ENCODE measurements at regions not wholly inside any gene's neighbourhood (a gene's known extent, or its start where the extent isn't known, plus 50 kb on each side); places are given as distances from the start of the nearest gene placed in this dataset.

DNA sequence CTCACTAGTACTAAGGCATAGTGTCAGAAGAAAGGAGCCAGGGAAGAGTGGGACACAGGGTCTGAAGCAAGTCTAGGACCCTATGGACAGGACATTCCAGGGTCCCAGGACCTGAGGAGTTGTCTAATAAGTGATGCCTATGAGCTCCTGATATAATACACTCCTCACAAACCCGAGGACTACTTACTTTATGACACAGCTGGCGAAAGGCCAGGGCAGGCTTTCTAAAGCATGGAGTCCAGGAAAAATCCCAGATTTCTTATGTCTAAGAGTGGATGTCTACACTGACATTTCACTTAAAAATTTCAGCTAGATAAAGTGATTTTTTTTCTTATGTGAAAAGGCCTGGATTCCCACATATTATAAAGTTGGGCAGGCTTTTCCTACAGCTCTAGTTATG lies 502.2 kb upstream of the SETBP1 start:
- H3K4me3 ChIP-seq (ENCODE audit: low read depth, low read length): no peak overlapping the region
- TF ChIP-seq, protein P1, sequence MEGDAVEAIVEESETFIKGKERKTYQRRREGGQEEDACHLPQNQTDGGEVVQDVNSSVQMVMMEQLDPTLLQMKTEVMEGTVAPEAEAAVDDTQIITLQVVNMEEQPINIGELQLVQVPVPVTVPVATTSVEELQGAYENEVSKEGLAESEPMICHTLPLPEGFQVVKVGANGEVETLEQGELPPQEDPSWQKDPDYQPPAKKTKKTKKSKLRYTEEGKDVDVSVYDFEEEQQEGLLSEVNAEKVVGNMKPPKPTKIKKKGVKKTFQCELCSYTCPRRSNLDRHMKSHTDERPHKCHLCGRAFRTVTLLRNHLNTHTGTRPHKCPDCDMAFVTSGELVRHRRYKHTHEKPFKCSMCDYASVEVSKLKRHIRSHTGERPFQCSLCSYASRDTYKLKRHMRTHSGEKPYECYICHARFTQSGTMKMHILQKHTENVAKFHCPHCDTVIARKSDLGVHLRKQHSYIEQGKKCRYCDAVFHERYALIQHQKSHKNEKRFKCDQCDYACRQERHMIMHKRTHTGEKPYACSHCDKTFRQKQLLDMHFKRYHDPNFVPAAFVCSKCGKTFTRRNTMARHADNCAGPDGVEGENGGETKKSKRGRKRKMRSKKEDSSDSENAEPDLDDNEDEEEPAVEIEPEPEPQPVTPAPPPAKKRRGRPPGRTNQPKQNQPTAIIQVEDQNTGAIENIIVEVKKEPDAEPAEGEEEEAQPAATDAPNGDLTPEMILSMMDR (IDR thresholded peaks at IDR 0.05; ENCODE audit: low read depth, low read length): no peak

DNA sequence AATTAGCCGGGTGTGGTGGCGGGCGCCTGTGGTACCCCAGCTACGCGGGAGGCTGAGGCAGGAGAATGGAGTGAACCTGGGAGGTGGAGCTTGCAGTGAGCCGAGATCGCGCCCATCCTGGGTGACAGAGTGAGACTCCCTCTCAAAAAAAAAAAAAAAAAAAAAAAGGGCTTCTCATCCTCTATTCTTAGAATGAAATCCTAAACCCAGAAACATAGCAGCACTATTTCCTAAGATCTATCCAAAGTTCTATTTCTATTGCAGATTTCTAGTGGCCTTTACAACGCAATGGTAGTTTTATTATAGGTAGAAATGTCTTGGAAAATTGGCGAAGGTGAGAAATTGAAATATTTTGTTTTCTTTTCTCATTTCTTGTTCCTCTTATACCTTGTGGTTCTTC lies 501.0 kb upstream of the SETBP1 start:
- no peak overlapping the region for H3K4me3 ChIP-seq (ENCODE audit: low read depth, low read length)
- TF ChIP-seq, protein P1 (IDR thresholded peaks at IDR 0.05; ENCODE audit: low read depth, low read length): no peak

DNA sequence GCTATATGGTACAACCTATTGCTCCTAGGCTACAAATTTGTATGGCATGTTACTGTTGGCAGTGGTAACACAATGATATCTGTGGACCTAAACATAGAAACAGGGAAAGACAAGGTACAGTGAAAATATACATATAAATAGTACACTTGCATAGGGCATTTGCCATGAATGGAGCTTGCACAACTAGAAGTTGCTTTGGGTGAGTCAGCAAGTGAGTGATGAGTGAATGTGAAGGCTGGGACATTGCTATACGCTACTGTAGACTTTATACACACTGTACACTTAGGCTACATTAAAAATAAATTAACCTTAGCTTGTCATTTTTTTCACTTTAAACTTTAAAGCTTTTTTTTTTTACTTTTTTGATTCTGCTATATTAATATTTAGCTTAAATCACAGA lies 500.0 kb upstream of the SETBP1 start:
- no peak overlapping the region for H3K4me3 ChIP-seq (ENCODE audit: low read depth, low read length)
- TF ChIP-seq, protein P1 (IDR thresholded peaks at IDR 0.05; ENCODE audit: low read depth, low read length): no peak

DNA sequence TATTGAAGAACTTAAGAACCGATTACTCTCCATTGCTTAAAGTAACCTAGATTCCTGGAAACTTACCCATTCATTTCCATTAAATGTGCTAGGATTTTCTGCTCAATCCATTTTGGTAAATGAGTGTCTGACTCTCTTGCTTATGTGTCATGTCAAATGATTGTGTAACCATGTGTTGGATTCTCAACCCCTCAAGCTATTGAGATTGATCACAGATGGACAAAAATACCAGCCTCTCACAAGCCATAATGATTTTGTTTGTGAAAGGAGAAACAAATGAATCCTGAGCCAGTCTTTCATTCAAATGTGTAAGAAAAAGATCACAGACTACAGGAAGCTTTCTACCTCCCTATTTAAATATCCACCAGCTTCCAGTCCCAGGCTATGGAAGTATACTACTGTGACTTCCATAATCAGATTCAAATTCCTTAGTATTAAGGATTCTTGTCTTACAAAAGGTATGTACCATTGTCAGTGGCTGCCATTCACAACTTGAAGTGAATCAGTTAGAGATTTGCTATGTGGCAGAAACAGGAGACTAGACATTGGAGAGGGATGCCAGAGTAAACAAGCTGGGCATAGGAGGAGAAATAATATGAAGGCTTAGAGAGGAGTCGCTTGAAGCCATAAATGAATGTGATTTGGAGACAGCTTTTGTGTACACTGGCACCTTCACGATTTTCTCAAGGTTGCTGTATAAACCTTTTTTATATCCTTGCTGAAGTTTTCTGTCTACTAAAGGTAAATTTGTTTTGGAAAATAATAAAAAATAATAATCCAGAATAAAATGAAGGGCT lies 498.5 kb upstream of the SETBP1 start:
- H3K4me3 ChIP-seq (ENCODE audit: low read depth, low read length): no peak overlapping the region
- TF ChIP-seq, protein P1 (IDR thresholded peaks at IDR 0.05; ENCODE audit: low read depth, low read length): no peak

DNA sequence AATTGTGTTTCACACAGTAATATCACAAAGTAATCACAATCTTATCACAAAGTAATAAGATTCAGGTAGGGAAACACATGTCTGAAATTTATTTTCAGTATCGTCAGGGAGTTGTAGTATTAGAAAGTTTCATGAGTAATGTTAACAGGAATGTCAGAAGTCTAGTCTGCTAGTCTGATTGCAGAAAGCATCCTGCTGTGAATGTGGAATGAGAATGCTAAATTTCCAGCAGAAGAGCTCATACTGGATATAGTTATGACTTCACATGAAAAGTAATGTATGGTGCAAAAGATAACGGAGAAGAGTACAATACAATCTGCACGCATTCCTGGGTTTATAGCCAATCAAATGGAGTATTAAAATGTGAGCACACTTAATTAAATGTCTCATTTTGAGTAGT lies 494.7 kb upstream of the SETBP1 start:
- TF ChIP-seq, protein P1 (IDR thresholded peaks at IDR 0.05; ENCODE audit: low read depth, low read length): no peak
- no peak overlapping the region for H3K4me3 ChIP-seq (ENCODE audit: low read depth, low read length)

DNA sequence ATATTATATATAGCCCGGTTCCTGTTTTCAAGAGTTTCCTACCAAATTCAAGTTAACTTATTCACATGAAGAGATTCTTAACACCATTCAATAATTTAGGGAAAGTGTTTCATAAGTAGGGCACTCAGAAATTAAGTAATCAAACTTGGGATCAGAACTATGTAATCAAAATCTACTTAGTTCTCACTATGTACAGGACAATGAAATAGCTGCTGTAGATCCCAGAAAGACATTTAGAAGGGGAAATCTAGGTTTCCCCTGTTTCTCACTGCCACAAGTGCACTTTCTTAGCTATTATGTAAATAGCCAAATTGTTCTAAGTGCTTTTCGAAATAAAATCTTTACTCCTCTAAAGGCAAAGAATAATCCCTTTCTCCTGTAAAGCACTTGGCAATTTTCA lies 493.6 kb upstream of the SETBP1 start:
- TF ChIP-seq, protein P1 (IDR thresholded peaks at IDR 0.05; ENCODE audit: low read depth, low read length): no peak
- H3K4me3 ChIP-seq (ENCODE audit: low read depth, low read length): no peak overlapping the region

DNA sequence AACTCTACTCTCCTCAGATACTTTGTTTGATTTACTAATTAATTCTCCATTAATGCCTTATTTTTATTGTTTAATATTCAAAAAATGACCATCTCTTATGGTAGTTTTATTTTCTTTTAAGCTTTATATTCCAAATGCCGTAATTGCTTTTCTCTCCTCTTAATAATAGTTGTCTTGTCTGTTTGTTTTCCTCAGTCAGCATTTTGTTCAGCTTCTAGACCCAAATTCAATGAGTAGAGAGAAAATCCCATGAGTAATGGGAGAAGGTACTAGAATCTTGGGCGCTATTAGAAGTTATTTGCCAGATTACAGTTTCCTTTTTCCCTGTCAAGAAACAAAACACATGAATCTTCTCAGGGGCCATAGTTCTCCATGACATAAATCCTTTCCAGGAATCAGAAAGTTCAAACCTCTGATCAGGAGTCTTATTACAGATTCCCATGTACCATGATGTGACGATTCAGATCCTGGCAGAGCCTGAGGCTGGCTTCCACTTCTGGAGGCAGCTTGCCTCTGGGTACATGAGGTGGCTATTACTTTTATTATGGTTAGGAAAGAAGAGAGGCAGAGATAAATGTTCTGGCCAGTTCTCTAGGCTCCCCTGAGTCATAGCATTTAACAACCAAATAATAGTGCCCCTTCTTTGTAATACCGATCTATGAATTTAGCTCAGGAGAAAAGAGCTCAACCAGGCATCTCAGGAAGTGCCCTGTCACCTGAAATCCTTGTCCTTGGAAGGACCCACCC lies 485.1 kb upstream of the SETBP1 start:
- TF ChIP-seq, protein P1 (IDR thresholded peaks at IDR 0.05; ENCODE audit: low read depth, low read length): no peak
- H3K4me3 ChIP-seq (ENCODE audit: low read depth, low read length): no peak overlapping the region
